PC-3 (cell line): ENCODE measurements at regions not wholly inside any gene's neighbourhood (a gene's known extent, or its start where the extent isn't known, plus 50 kb on each side); places are given as distances from the start of the nearest gene placed in this dataset.

Source experiments
- ATAC-seq: fragments of 200-7000 bp; cut with Tn5 transposase; 2 replicates; pipeline ENCODE4 v1.9.1; 2020; ENCODE audit warnings: mild to moderate bottlenecking, moderate library complexity
- BruUV-seq: library from RNA; stranded (reverse); fragments of 400-500 nt; replicated peaks from 2 replicates; lab custom pipeline; 2021; lab: Mats Ljungman, UMichigan
- CTCF ChIA-PET: fragments of 300-600 bp; sonication (Branson Sonifier 250); formaldehyde crosslinking; loops from one replicate; lab custom pipeline; 2022; ENCODE audit warnings: antibody characterized with exemption; lab: Charles Lee
- POLR2A ChIA-PET: fragments of 300-600 bp; sonication (Branson Sonifier 250); formaldehyde crosslinking; loops from one replicate; lab custom pipeline; 2022; ENCODE audit warnings: antibody characterized with exemption; ENCODE audit not compliant: unreplicated experiment; lab: Charles Lee
- DNase-seq: peaks from one replicate; pipeline ENCODE4 v3.0.0-alpha.2; 2015
- H2AFZ ChIP-seq: fragments of 300-600 bp; sonication (generic); 2 replicates; pipeline ENCODE4 v1.6.0; 2016; ENCODE audit warnings: antibody characterized with exemption, low read length
- H3F3A ChIP-seq: fragments of 300-600 bp; sonication (generic); one replicate; pipeline ENCODE4 v1.6.0; 2017; ENCODE audit warnings: antibody characterized with exemption, low read length, control low read depth, mild to moderate bottlenecking; ENCODE audit not compliant: unreplicated experiment
- H3K27ac ChIP-seq: fragments of 300-600 bp; sonication (generic); 2 replicates; pipeline ENCODE4 v1.5.1; 2016; ENCODE audit warnings: mild to moderate bottlenecking, low read length
- H3K27me3 ChIP-seq: fragments of 300-600 bp; sonication (generic); 2 replicates; pipeline ENCODE4 v1.6.1; 2016; ENCODE audit warnings: low read length, mixed read lengths
- H3K36me3 ChIP-seq: fragments of 300-600 bp; sonication (generic); 2 replicates; pipeline ENCODE4 v1.6.1; 2016; ENCODE audit warnings: low read depth, mixed run types, low read length, mixed read lengths
- H3K4me1 ChIP-seq: fragments of 300-600 bp; sonication (generic); 2 replicates; pipeline ENCODE4 v1.5.1; 2016; ENCODE audit warnings: low read length; ENCODE audit not compliant: insufficient read depth
- H3K4me2 ChIP-seq: fragments of 300-600 bp; sonication (generic); 2 replicates; pipeline ENCODE4 v1.6.0; 2016; ENCODE audit warnings: low read length
- H3K4me3 ChIP-seq: fragments of 300-600 bp; sonication (generic); 2 replicates; pipeline ENCODE4 v1.5.1; 2016; ENCODE audit warnings: mild to moderate bottlenecking, low read length, mixed read lengths
- H3K79me2 ChIP-seq: fragments of 300-600 bp; sonication (generic); 2 replicates; pipeline ENCODE4 v1.6.1; 2017; ENCODE audit warnings: low read length, mixed read lengths
- H3K9ac ChIP-seq: fragments of 300-600 bp; sonication (generic); 2 replicates; pipeline ENCODE4 v1.6.0; 2016; ENCODE audit warnings: mild to moderate bottlenecking, low read length
- H3K9me2 ChIP-seq: fragments of 300-600 bp; sonication (generic); replicated peaks from 2 replicates; pipeline ENCODE4 v1.6.1; 2016; ENCODE audit warnings: mixed run types, low read length, mixed read lengths
- H3K9me3 ChIP-seq: fragments of 300-600 bp; sonication (generic); 2 replicates; pipeline ENCODE4 v1.6.1; 2016; ENCODE audit warnings: low read length, mixed read lengths
- H4K20me1 ChIP-seq: fragments of 300-600 bp; sonication (generic); 2 replicates; pipeline ENCODE4 v1.6.1; 2016; ENCODE audit warnings: low read length, mixed read lengths
- CTCF ChIP-seq: fragments of 300-600 bp; sonication (generic); conservative IDR thresholded peaks from 2 replicates; pipeline ENCODE4 v1.5.1; 2017; ENCODE audit warnings: antibody characterized with exemption, low read depth, mild to moderate bottlenecking, low read length
- EZH2 ChIP-seq: fragments of 300-600 bp; sonication (generic); IDR thresholded peaks from one replicate; pipeline ENCODE4 v1.6.1; 2017; ENCODE audit warnings: antibody characterized with exemption, mild to moderate bottlenecking, low read length; ENCODE audit not compliant: unreplicated experiment
- EZH2phosphoT487 ChIP-seq: fragments of 300-600 bp; sonication (generic); IDR thresholded peaks from 2 replicates; pipeline ENCODE4 v1.6.1; 2018; ENCODE audit warnings: mild to moderate bottlenecking, antibody characterized with exemption, low read length, borderline replicate concordance
- intact Hi-C: fragments of 100-400 bp; cut with micrococcal nuclease; formaldehyde crosslinking; loops from 2 replicates; pipeline ENCODE4 v1.9.0; 2023

GRCh38 chr2:67628892-67629291, 231.8 kb downstream of the ETAA1 start:
- TF ChIP-seq CTCF (no peak), EZH2phosphoT487 (no peak), EZH2 (no peak)
- Histone ChIP-seq H3K9ac (no peak overlapping the region), H3K27ac (no peak overlapping the region), H3K36me3 (no peaks in the 10 kb centered on the region), H3K79me2 (no peaks in the 10 kb centered on the region), H3K4me2 (no peak overlapping the region), H3K4me1 (no peaks in the 10 kb centered on the region), H3K27me3 (no peaks in the 10 kb centered on the region), H2AFZ (no peak overlapping the region), H3K9me2 (no peaks in the 10 kb centered on the region), H3K9me3 (no peaks in the 10 kb centered on the region), H4K20me1 (no peaks in the 10 kb centered on the region), H3F3A (no peaks in the 10 kb centered on the region), H3K4me3 (no peak overlapping the region)
- BruUV-seq = no TSS peak
- CTCF ChIA-PET = no interaction called here
- ATAC-seq (no peak), DNase-seq (no peak)
- intact Hi-C loops = no loop called here
- POLR2A ChIA-PET = no interaction called here

GRCh38 chr2:67631483-67631882, 234.3 kb downstream of the ETAA1 start:
- no peaks in the 10 kb centered on the region for H3K9me3 ChIP-seq
- H3F3A ChIP-seq = no peaks in the 10 kb centered on the region
- H2AFZ ChIP-seq = no peak overlapping the region
- no peak overlapping the region for H3K27ac ChIP-seq
- ChIA-PET CTCF (no interaction called here), POLR2A (no interaction called here)
- H3K9ac ChIP-seq = no peak overlapping the region
- H3K9me2 ChIP-seq = no peaks in the 10 kb centered on the region
- BruUV-seq = no TSS peak
- H4K20me1 ChIP-seq = no peaks in the 10 kb centered on the region
- no peaks in the 10 kb centered on the region for H3K4me1 ChIP-seq
- DNase-seq (no peak), ATAC-seq (no peak)
- H3K27me3 ChIP-seq = no peaks in the 10 kb centered on the region
- intact Hi-C loops = no loop called here
- no peak overlapping the region for H3K4me2 ChIP-seq
- TF ChIP-seq CTCF (no peak), EZH2phosphoT487 (no peak), EZH2 (no peak)
- no peaks in the 10 kb centered on the region for H3K79me2 ChIP-seq
- no peaks in the 10 kb centered on the region for H3K36me3 ChIP-seq
- no peak overlapping the region for H3K4me3 ChIP-seq

- H3K9ac ChIP-seq = no peak overlapping the region
- H3K79me2 ChIP-seq = no peaks in the 10 kb centered on the region
- no TSS peak for BruUV-seq
- H3K4me1 ChIP-seq = no peaks in the 10 kb centered on the region
- ATAC-seq (no peak), DNase-seq (no peak)
- H3K4me2 ChIP-seq = no peak overlapping the region
- no peaks in the 10 kb centered on the region for H3F3A ChIP-seq
- no peaks in the 10 kb centered on the region for H3K9me3 ChIP-seq
- H3K4me3 ChIP-seq = no peak overlapping the region
- intact Hi-C loops = no loop called here
- CTCF ChIA-PET = no interaction called here
- no peak overlapping the region for H3K27ac ChIP-seq
- POLR2A ChIA-PET = no interaction called here
- no peak for TF ChIP-seq EZH2
- no peak for TF ChIP-seq CTCF
- TF ChIP-seq EZH2phosphoT487 = no peak
- no peak overlapping the region for H2AFZ ChIP-seq
- H4K20me1 ChIP-seq = no peaks in the 10 kb centered on the region
- H3K9me2 ChIP-seq = no peaks in the 10 kb centered on the region
- H3K36me3 ChIP-seq = no peaks in the 10 kb centered on the region
- no peaks in the 10 kb centered on the region for H3K27me3 ChIP-seq
These were observed 236.2 kb downstream of the ETAA1 start for GRCh38 chr2:67633212-67633856.
